HG03095 (cell line): ENCODE measurements at regions not wholly inside any gene's neighbourhood (a gene's known extent, or its start where the extent isn't known, plus 50 kb on each side); places are given as distances from the start of the nearest gene placed in this dataset.
"Not testable (repeated sequence)": the region's sequence is repeated elsewhere in the genome, so short reads cannot be mapped to it uniquely, and the experiment has no call there.

ENCODE experiments used
- ATAC-seq: cut with Tn5 transposase; IDR thresholded peaks from one replicate; pipeline ENCODE4 v1.9.1; 2021; ENCODE audit warnings: moderate library complexity; ENCODE audit not compliant: unreplicated experiment

DNA sequence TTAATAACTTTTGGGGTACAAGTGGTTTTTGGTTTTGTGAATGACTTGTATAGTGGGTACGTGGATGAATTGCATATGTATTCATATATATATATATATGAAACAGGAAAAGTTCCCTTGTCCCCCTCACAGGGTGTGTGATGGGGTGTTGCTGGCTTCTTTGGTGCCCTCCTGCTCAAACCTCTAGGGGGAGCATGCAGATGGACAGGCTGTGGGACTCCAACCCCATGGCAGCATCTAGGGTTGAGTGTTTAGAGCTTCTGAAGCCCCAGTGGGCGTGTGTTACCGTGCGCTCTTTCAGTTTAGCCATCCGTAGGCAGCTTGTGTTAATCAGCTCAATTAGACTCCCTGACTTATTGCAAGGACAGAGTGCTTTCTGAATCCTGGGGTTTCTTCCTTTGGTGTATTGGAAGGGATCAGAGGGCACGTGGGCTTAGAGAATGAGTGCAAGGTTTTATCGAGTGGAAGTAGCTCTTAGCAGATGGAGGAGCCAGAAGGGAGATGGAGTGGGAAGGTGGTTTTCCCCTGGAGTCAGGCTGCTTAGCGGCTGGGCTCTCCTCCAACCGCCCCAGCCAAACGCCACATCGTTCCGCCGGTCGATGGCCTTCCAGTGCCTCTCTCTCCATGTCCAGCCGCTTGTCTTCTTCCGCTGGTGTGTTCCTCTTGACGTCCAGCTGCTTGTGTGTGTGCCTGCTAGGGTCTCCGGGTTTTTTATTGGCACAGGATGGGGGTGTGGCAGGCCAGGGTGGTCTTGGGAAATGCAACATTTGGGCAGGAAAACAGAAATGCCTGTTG is 674.4 kb upstream of the LCORL start:
- no peak for ATAC-seq

DNA sequence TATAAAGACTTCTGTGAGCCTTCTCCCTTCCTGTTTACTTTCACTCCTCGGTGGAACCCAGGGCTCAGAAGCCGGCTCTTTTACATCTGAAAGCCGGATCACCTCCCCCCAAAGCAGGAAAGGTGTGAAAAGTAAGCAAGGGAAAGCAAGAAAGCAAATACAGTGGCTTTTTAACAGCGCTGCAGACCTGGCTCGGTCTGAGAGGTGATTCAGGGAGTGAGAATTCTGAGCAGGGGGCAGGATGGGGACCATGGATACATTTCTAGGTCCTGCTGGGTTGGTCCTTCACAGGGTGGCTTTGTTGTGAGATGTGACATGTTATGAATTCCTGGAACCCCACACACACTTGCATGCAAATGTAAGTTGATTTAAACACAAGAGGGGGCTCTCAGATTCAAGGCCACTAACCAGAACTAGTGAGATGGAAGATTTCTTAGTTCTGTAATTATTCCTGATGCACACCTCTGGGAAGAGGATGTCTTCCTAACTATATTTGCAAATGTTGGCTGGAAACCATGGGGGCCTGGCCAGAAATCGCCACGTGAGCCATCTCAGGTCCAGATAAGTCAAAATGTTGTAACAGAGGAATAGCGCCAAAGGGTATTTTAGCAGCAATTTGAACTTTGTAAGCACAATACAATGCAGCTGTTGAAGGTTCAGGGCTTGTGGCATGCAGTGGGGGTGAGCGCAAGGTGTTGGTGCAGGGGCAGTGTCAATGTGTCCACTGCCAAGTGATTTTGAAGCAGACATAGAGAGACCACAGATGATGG is 670.1 kb upstream of the LCORL start:
- ATAC-seq: no peak

DNA sequence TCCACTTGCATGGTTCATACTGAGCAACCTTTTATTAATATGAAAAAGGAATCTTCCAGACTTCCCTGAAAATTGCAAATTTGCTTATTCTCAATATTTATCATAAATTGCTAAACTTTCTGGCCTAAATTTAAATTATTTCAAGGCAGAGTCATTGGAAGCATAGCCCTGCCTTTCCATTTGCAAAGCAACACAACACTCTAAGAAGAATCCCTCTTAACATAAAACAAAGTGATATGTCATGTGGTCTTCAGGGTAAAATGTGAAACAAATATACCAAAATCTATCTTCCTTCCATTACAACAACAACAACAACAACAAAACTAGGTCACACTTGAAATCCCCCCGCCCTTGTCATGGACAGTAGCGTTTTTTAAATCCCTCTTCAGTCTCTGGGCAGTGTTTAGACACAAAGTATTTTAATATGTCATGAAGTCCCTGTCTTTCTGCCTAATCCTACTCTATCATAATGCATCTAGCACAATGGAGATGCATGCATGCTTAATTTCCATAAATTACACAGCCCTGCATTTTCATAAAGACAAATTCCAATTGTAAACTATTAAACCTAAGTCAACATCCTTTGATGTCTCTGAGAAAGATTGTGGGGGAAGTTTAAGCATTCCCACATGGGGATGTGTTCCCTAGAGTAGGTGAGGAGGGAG is 668.9 kb upstream of the LCORL start:
- no peak for ATAC-seq

DNA sequence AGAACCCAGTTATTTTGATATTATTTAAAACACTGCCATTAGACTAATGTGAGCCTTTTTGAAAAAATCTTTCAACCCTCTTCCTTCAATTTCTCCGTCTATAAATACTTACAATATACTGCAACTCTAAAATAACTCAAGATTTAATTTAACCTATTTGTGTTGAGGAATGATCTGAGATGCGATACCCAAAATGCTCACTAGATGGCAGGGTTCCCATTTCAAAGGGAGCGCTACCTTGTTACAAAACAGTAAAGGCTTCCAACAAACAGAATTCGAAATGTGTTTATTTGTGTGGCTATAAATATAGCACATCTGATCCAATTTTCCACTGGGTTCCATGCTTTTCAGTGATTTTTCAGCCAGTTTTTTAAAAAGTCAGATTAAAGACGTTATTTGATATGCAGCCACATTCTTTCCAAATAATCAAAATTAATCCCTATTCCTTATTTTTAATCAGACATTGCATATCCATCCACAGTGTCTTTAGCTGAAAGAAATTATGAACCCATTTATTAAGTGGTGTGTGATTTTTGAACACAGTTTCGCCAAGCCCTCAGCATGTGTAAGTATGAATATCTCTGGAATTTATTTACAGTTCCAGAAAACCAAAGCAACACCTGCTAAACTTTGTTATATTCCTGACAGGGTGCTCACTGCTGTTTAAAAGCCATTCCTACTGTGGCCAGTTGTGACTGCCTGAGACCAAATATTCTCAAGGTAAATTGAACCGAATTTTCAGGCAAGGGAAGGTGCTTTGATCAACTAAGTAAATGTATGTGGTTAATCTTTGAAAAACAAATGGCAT is 668.0 kb upstream of the LCORL start:
- ATAC-seq: no peak

DNA sequence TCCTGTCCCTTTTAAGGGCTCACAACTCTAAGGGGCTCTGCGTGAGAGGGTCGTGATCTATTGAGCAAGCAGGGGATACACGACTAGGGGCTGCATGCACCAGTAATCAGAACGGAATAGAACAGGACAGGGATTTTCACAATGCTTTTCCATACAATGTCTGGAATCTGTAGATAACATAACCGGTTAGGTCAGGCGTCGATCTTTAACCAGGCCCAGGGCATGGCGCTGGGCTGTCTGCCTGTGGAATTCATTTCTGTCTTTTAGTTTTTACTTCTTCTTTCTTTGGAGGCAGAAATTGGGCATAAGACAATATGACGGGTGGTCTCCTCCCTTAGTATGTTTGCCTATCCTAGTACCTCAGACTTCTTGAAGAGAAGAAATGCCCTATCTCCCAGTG is 666.8 kb upstream of the LCORL start:
- not testable (repeated sequence) for ATAC-seq

DNA sequence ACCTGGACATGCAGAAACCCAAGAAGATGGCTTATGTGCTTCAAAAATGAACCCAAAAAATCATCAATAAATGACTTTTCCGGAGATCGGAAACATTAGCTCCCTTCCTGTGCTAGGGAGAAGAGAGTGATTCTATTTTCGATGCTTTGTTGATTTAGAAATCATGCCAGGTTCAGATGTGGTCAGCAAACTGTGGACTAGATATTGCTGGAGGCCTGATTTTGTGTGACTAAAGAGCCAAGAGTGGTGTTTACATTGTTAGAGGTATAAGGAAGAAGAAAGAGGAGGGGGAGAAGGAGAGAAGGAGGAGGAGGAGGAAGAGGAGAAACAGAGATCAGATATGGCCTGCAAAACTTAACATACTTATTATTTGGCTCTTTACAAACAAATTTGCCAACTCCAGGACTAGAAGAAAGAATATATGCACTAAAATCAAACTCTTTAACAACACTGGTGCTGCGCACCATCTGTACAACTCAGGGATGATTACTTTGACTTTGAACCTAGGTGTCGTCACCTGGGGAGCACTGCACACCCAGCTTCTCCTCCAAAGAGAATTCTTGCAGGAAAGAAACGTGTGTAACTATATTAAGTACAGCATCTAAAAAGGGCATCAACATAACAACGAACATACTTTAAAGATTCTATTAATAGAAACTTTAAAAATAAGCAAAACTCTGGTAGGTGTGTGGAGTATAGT is 664.9 kb upstream of the LCORL start:
- no peak for ATAC-seq

DNA sequence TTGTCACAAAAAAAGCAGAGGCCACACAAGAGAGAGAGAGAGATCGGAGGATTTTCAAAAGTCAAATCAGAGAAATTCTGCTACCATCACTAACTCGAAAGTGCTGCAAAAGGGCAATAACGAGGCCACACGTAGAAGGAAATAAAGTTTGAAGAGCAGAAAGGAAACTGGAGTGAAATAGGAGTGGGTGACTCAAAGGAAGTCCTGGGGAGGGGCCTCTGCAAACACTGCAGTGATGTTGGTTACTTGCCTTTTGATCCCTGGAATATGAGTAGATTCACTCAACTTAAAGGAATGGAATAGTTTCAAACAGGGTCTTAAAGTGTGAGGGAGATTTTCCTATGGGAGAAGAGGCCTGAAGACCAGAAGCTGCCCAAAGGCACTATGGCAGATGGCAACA is 663.4 kb upstream of the LCORL start:
- no peak for ATAC-seq

DNA sequence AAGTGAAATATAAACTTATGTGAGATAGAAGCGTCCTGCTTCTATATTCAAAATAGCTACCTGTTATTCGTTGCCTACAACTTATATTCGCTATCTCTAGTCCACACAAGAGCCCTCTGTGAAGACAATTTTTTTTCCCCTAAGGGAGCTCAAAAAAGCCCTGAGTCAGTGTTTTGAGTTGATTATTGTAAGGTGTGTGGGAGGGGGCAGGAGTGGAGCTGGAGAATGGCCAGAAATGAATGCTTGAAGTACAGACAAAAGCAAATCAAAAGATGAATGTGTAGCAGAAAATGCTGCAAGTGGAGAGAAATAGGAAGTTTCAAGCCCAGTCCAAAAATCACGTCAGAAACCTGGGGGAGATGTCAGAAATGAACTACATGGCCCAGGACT is 655.0 kb upstream of the LCORL start:
- ATAC-seq: no peak

DNA sequence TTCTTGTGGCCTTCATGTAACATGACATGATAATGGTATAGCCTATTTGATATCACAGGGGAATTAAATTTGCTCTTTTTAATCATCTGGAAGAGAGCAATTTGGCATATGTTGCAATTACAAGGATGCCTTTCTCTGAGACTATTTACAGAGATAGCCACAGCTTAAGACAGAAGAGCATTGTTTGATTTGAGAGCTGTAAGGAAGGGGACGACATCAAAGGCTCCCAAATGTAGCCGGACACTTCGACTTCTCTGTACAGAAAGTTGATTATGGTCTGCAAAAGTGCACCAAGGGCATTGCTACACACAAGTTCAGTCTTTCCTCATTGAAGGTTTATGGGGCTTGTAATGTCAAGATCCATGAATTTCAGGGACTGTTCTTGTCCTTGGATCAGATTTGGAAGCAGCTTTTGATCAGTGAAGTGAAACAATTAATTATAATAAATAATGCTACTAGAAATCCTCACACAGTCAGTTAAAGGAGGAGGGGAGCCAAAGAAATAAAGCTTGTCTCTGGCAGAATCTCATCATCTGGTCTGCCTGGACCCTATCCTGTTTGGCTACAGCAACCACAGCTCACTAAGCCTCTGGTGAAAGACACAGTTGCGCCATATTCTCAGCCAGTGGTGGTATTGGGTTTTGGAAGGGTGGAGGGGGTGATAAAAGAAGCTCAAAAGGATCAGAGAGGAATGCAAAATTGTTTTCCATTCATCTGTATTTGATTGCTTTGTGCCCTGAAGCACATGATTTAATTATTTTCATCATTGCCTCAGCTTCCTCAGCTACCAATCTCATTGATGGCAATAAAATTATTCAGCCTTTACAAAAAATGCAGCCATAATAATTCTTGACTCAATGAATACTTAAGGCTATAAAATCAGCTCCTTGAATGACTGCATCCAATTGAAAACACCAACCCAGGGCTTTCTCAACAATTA is 654.3 kb upstream of the LCORL start:
- no peak for ATAC-seq

DNA sequence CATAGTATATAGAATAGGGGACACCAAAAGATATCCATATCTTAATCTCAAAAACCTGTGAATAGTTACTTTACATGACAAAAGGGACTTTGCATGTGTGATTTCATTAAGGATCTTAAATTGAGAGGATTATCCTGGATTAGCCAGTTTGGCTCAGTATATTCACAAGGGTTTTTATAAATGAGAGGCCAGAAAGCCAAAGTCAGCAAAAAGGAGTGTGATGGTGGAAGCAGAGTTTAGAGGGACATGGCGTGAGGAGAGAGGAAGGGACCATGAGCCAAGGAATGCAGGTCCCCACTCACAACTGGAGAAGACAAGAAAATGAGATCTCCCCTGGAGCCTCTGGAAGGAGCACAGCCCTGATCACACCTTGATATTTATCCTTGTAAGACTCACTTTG is 648.5 kb upstream of the LCORL start:
- no peak for ATAC-seq

DNA sequence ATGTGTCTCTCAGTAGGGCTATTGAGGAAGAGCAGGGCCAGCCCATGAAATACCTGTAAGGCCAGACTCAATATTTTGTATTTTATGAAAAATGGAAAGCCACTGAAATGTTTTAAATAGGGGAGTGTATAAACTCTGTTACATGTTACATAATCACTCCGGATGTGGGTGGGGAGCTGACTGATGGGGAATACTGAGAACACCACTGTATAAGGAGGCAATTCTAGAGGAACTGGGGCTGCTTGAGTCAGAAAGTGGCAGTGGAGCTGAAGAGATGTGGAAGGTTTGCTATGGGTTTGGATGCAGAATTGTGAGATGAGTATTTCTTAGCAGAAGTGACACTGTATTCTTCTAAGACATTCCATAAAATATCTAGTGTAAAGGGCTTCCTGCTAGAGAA is 647.8 kb upstream of the LCORL start:
- ATAC-seq: no peak

DNA sequence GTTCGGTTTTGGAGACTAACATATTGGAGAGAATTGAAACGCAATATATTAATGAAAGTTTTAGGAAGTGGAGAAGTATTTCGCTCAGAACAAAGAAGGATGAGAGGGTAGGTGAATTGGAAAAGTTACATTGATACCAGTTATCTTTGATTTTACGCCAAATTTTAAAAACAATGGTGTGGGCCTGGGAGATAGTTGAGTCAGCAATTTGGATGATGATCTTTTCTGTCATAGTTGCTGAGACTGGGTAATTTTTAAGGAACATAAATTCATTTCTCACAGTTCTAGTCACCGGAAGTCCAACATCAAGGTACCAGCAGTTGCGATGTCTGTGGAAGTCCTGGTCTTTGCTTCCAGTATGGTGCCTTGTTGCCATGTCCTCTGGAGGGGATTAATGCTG is 644.8 kb upstream of the LCORL start:
- ATAC-seq: no peak

DNA sequence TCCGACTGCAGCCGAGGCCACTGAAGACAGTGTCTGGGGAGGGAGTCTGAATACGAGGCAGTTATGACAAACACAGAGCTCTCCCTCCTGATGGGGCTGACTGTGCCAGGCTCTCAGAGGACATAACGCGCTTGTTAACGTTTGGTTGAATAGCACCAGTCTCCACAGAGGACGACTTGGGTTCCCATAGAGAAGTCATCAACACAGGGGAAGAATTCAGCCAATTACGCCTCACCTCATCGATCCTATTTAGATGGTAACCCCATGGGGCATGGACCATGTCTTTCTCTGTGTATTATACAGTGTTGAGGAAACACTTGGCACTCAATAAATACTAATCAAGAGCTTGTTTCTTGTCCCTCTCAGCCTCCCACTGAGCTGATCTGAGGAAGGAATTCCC is 642.6 kb upstream of the LCORL start:
- ATAC-seq: no peak

DNA sequence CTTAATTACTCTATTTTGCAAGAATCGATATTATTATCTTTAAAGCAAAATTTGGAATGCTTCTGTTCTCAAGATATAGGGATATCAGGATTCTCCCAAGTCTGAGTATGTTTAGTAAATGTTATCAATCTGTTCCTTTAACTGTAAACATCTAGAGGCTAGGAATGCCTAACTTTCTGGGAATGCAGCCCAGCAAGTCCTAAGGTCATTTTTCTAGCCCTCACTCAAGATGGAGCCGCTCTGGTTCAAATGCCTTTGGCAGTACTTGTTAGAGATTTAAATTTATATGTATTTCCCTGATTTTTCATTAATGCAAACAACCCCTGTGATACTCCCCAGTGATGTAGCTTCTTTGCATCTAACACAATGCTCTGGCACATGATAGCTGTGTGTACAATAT is 623.8 kb upstream of the LCORL start:
- no peak for ATAC-seq

DNA sequence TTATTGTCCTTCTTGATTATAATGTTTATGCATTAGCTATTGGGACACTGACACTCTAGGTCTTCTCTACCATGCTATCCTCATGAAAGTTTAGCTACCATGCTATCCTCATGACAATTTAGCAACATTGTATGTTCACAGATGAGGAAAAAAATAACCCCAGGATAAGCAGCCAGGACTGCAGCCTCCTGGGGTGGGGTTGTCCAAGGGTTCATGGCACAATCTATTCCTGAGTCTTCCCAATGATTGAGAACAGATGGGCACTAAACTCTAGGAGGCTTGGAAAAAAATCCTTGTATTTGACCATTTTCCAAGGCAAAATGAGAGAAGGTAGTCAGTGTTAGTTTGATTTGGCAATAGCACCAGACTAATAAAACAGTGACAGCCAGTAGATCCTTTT is 619.8 kb upstream of the LCORL start:
- ATAC-seq: no peak

DNA sequence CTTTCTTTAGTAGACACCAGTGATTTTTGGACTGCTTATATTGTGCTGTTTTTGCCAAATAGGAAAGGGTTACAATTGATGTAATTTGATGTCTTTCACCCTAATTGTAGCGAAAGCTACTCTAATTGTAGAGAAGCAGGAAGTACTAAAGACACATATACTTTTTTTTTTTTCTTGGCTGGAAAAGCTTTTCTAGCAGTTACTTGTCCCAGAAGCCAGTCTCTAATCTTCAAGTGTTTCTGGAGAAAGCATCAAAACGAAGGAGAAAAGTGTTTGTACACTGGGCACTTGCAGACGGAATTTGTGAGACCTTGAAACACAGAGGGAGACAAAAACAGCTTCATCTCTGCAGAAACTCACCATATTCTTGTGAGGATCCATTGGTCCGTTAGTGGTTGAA is 616.5 kb upstream of the LCORL start:
- no peak for ATAC-seq

DNA sequence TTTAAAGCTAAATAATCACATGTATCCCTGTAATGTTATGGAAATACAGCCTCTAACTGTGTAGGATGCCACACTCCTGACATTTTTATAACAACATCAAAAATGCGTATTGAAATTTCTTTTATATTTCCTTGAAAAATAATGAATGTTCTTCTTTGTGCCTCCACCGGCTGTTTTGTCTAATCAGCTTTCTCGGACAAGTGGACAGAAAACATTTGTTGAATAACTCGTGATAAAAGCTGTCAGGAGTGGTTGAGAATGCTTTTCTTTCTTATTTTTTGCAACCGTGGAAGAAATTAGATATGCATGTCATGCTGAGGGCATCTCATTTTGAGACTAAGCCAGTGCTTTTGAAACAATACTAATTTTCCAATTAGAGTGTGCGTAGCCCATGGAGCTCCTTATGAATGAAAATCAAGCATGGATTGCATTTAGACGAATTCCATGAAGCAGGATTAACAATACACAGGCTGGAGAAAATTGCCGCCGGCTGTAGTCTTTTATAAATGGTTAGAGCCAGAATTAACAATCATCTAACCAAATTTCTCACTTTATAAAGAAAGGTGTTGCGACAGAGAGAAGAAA is 614.5 kb upstream of the LCORL start:
- ATAC-seq: no peak

DNA sequence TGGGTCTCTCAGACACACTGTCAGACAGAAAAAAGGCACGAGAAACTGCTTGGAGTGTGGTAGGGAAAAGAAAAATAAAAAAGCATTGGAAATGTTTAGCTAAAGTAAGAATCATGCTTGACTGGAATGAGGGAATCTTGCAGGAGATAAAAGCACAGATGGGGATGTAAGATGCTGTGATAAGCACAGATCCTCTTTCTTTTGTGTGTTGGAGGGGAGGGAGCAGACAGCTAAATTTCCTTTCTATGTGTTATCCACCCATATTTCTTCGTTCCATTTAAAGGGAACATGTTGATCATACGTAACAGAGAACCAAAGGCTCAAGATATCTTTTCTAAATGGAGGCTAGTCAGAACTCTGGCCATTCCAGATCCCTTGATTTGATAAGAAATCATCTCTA is 614.0 kb upstream of the LCORL start:
- no peak for ATAC-seq

DNA sequence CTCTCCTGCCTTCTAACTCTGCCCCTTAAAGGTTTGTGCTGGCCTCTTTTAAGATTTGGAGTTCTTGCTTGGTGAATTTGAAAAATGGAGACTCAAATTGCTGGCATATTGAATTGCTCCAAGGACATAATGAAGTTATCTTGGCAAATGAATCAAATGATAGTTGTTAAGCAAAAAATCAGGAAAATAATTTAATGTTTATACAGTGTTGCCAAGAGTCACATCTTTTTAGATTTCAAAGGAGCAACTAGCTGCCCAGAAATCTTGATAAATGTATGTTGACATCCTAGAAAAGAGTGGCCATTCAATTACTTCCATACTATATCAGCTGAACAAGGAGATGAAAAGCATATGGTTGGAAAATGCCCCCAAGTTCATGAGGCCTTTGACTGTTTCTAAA is 610.0 kb upstream of the LCORL start:
- ATAC-seq: no peak
